GM12865 (cell line): ENCODE measurements at regions not wholly inside any gene's neighbourhood (a gene's known extent, or its start where the extent isn't known, plus 50 kb on each side); places are given as distances from the start of the nearest gene placed in this dataset.
"Not testable (repeated sequence)": the region's sequence is repeated elsewhere in the genome, so short reads cannot be mapped to it uniquely, and the experiment has no call there.

Source experiments
- DNase-seq: peaks from one replicate; pipeline ENCODE4 v3.0.0; 2010; ENCODE audit warnings: low read depth
- H3K4me3 ChIP-seq: 2 replicates; pipeline ENCODE4 v1.5.1; 2011; ENCODE audit warnings: mild to moderate bottlenecking, low read depth, low read length, control low read depth
- TF ChIP-seq, protein P1 (sequence below): IDR thresholded peaks from 2 replicates; pipeline ENCODE4 v1.5.1; 2011; ENCODE audit warnings: low read length, control low read depth, low read depth, inconsistent platforms; ENCODE audit not compliant: insufficient read depth; ENCODE audit errors: missing control alignments

DNA sequence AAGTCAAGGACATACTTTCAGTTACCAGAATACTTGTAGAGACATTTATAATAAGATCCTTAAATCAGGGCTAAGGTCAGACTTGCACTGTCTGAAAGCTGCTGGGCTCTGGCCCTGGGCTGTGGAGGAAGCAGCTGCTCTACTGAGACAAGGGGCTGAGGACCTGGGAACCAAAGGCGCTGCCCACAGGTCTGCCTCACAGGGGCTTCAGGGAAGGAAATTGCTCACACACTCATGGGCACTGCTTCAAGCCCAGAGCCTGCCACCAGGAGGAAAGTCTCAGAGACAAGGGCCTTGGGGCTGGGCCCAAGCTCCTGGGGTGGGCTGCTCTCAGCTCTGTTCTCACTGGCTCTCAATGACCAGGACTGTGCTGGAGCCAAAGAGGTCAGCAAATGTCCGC lies 614.1 kb downstream of the RPIA start:
- DNase-seq, H3K4me3 ChIP-seq: not testable (repeated sequence)

DNA sequence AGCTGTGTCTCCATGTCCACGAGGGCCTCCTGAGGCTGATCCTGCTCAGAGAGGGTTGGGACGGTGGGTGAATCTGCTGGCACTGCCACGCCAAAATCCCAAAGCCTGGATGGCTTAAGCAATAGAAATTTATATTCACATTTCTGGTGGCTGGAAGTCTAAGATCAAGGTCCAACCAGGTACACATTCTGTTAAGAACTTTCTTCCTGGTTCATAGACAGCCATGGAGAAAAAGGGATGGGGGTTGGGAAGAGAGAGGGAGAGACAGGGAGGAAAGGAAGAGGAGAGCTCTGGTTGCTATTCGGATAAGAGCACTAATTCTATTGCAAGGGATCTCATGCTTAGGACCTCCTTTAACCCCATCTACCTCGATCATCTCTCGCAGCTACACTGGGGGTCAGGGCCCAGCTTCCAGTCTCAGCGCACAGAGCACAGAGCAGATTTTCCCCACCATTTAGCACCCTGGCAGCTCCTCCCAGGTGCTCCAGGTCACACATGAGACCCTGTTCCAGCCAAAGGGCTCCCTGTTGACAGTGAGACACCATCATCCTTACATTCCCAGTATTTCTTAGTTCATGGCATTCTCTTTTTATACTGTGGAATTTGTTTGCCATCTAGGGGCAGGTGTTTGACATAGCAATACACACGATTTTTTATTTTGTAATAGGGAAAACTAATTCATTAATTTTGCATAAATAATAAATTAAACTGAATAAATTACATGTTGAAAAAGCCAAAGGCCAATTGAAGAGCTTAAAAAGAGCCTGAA lies 615.6 kb downstream of the RPIA start:
- not testable (repeated sequence) for H3K4me3 ChIP-seq, DNase-seq

DNA sequence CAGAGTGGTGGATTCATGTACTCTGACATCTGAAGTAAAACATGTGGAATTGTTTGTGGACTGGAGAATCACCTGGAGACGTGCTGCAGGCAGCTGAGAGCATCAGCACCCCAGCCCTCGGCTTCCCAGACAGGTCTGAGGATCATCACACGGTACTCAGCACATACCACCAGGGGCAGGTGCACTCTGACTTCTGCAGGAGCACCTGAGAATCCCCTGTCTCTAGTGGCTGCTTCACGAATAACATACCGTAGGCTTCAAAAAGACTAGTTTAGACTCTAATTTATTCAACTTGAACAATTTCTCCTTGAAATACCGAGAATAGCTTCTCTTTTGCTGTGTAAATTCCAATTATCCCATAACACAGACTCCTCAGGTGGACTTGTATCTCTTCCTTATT lies 627.5 kb downstream of the RPIA start:
- DNase-seq, H3K4me3 ChIP-seq: not testable (repeated sequence)

DNA sequence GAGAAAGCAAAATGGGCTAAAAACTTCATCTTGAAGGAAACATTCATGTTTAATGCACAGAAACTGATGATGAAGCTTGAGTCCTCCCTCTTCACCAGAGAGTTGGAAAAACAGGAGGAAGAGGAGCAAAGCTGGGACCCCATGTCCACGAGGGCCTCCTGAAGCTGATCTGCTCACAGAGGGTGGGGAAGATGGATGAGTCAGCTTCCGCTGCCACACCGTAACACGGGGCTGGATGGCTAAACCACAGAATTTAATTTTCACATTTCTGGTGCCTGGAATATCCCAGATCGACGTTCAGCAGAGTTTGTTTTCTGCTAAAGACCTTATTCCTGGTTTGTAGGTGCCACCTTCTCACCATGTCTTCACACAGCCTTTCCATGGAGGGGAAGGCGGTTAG lies 634.4 kb downstream of the RPIA start:
- not testable (repeated sequence) for DNase-seq, H3K4me3 ChIP-seq

DNA sequence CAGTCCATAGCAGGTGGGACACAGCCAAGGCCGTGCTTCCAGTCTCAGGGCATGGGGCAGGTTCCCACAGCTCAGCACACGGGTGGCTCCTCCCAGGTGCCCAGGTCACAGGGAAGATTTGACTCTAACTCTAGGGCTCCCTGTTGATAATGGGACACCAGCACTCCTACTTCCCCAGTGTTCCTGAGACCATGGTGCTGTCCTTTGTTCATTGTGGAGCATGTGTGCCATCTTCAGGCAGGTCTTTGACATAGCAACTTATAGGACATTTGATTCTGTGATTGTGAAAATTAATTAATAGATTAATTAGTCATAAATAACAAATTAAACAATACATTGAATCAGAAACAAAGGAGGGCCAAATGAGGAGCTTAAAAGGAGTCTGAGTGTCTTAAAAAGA lies 635.0 kb downstream of the RPIA start:
- TF ChIP-seq, protein P1, sequence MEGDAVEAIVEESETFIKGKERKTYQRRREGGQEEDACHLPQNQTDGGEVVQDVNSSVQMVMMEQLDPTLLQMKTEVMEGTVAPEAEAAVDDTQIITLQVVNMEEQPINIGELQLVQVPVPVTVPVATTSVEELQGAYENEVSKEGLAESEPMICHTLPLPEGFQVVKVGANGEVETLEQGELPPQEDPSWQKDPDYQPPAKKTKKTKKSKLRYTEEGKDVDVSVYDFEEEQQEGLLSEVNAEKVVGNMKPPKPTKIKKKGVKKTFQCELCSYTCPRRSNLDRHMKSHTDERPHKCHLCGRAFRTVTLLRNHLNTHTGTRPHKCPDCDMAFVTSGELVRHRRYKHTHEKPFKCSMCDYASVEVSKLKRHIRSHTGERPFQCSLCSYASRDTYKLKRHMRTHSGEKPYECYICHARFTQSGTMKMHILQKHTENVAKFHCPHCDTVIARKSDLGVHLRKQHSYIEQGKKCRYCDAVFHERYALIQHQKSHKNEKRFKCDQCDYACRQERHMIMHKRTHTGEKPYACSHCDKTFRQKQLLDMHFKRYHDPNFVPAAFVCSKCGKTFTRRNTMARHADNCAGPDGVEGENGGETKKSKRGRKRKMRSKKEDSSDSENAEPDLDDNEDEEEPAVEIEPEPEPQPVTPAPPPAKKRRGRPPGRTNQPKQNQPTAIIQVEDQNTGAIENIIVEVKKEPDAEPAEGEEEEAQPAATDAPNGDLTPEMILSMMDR, result peak; percentile 19
- H3K4me3 ChIP-seq, result not testable (repeated sequence)
- DNase-seq, result peak; percentile 13

DNA sequence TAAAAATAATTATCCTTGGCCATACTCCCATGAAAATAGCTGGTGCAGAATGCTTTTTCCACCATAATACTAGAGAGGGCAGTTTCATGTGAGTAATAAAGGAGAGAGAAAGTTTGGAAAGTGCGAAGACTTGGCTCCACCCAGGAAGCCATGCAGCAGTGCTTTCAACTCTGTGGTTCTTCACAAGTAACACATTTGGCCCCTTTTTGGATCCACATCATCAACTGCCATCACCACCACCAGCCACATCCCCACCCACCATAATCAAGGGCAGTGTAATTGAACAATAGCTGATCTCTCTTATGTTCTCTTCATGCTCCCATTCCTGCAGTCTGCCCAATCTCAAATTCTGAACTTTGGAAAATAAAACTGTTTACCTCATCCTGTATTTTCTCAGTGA lies 637.3 kb downstream of the RPIA start:
- H3K4me3 ChIP-seq, DNase-seq: not testable (repeated sequence)
